Erythroblast (primary cell): ENCODE measurements at regions not wholly inside any gene's neighbourhood (a gene's known extent, or its start where the extent isn't known, plus 50 kb on each side); places are given as distances from the start of the nearest gene placed in this dataset.

Experiments used
- DNase-seq, 2 experiments: peaks; one replicate each; lab custom pipeline; 2025; lab: John Stamatoyannopoulos, UW
- GATA1 ChIP-seq: IDR thresholded peaks from 2 replicates; pipeline ENCODE4 v1.6.1; 2011; ENCODE audit warnings: low read depth, mild to moderate bottlenecking, control low read depth, low read length, moderate library complexity
- POLR2A ChIP-seq: IDR thresholded peaks from 2 replicates; pipeline ENCODE4 v1.6.1; 2011; ENCODE audit warnings: mild to moderate bottlenecking, low read length

DNA sequence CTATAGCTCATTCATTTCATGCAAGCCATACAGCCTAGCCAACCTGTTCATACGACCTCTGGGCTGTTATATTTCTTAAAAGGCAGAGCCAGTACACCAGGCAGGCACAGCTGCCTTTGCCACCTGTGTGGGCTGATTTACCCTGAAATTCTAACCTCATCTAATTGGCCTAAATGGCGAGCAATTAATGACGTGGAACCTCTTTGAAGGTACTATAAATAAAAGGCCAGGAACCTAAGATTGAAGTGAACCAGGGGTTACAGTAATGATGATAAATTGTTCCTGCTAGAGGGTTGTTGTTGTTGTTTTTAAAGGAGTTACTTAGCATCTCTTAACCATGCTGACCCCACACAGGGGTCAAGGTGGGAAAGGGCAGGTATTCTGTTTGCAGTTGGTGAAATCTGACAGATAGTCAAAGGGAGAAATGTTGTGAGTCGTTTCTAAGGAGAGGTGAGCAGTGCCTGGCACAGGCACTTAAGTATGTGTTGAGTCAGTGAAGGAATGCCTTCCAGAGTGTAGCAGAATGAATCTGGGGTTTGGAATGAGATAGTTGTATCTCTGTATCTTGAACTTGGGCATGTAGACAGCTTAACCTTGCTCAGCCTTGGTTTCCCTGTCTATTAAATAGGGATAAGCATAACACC lies 213.5 kb upstream of the NAV2 start:
- TF ChIP-seq POLR2A = no peak
- DNase-seq = no peak

DNA sequence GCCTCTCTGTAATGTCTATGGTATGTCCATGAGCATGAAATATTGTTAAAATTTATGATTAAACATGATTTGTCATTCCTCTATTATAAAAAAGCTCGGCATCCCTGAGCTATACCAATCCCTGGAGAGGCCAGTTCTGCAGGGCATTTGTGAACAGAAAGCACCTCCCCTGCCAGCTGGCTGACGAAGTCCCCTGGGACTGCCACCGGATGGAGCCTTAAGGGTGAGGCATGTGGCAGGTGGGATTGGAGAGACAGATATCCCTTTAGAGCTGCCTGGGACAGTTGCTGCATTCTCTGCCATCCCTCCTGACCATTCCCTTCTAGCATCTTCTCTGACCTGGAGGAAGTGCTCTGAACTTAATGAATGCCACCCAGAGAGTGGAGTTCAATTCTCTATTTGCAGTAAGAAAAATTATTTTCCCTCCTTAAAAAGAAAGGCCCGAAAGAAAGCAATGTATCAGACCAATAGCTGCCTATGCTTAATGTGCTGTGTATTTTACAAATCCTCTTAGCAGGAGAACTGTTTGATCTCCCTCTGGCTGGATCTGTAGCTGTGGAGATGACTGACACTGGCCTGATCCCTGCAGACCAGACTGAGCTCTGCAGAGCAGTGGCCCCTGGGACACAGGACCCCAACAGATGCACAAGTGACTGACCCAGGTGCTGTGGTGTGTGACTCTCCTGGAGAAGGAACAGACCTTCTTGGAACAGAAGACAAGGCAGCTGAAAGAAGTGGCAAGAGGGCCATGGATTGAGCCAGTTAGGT lies 219.0 kb upstream of the NAV2 start:
- TF ChIP-seq POLR2A = no peak
- TF ChIP-seq GATA1 = no peak
- no peak for DNase-seq

DNA sequence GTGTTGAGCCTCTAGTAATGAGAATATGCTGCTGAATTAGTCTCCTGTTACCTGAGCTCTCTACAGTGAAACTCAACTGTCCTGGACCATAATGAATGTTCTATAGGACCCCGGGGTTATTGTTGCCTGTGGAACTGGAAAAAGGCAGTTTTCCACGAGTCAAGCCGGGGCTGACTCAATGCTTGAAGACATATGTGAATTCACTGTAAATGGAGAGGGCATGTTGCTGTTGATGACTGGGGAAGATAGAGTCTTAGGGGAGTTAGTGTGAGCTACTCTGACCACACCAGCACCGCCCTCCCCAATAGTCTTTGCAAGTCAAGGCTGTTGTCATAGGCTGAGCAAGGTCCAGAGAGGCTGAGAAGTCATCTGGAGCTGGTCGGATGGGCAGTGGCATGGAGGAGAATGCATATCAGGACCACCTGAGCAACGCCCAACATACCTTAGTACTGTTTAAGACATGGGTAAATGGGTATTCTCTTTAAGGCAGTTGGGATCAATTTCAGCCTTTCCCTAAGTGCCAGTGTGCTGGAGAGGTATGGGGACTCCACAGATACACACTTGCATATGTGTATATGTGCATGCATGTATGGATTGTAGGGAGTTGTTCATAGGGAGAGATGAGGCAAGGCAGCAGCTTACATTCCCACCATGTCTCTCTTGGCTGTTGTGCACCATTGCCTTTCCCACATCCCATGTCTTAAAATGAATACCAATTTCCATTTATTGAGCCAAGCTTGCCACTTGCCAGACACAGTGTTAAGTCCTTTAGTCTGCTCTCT lies 230.1 kb upstream of the NAV2 start:
- no peak for DNase-seq
- no peak for TF ChIP-seq GATA1

DNA sequence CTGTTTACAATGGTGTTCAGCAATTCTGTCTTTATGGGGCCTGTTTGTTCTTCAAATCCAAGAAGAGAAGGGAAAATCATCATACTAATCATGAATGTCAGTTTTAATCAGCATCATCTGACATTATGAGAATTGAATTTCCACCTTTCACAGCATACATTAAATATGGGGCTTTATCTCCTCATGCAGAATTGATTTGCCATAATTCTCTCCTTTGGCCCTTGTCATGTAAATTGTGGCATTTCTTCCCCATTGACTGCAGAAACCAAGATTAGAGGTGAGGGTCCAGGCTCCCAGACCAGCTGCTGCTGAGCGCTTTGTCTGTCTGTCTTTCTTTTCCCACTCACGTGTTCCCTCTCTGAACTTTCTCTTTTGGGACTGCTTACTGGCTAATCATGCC lies 232.1 kb upstream of the NAV2 start:
- no peak for DNase-seq
- TF ChIP-seq POLR2A (no peak), GATA1 (no peak)

DNA sequence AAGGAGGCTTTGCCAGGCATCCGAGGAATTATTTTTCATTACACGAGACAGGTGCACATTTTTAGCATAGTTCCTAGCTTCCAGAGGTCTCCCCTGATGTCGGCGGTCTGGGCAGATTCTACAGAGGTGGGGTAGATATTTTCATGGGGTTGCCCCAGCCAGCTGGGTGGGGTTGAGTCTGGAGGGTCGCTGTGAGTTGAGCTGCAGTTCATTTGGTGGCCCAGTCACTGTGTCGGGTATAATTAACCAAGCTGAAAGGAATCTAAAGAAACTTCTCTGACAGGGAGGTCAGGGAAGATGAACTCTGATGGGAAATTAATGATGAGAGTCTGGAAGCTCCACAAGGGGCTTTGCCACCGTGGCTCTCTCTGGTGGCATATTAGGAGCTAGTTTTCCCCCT lies 233.7 kb upstream of the NAV2 start:
- TF ChIP-seq POLR2A = no peak
- TF ChIP-seq GATA1 = no peak
- DNase-seq = no peak

DNA sequence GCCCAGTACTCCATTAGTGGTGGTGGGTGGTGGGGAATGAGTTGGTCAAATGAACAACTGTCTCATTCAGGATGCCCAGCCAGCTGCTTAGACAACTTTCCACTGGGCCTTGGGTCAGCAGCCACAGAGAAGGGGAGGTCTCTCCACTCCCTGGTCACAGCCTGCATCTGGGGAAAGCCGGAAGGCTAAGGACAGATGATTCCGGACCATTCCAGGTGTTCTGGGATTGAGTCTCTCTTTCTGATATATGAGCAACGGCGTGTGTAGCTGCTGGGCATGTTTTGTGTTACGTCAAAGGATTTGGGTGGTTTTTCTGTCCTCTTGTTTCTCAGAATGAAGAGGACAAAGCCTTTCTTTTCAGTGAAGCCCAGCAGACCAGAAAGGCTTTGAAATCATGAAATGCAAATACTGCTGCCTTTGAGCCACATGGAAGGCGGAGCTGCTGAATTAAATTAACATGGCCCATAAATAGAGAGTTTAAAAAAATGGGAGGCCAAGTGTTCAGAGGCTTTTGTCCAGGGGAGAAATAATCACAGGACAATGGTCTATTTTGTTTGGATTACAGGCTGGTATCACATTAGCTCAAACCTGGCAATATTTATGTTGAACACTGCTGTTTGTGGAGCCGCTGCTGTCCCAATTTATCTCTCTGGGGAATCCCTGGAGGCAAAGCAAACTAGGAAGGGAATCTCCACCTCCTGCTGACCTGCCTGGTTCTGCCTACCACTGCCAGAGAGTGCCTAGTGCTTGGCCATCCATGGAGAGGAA lies 234.4 kb upstream of the E2F8 start:
- TF ChIP-seq GATA1 (no peak), POLR2A (no peak)
- no peak for DNase-seq

DNA sequence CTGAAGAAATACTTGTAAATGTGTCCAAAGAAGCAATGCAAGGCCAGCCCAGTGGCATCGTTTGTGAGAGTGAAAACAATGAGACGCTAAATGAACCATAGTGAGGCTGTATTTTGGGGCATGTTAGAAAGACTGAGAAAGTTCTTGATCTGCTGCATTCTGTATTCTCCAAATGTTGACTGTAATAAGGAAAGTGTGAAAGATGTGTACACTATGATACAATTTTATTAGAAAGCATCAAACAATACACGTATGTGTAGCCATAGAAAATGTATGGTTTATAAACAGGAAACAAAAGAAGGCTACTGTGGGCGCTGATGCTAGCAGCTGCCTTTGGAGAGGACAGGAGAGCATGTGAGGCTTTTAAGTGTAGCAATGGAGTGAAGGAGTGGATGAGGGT lies 233.5 kb upstream of the E2F8 start:
- TF ChIP-seq GATA1 = no peak
- TF ChIP-seq POLR2A = no peak
- DNase-seq = no peak

DNA sequence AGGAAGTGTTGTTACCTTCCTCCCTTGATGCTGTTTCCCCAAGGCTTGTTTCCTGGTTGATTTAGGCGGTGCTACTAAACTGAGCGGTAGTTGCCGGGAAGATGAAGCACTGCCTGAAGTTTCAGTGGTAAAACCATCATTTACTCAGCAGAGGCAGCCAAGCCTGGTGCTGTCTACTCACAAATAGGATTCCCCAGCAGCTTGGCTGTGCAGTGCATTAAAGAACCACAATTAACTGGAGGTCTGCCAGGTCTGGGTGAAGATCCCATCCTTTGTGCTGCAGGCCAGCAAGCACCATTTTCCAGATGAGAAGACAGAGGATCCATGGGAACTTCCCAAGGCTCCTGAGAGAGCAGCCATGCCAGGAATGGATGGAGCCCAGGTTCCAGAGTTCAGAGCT lies 231.9 kb upstream of the E2F8 start:
- TF ChIP-seq POLR2A = no peak
- TF ChIP-seq GATA1 = no peak
- DNase-seq = no peak

DNA sequence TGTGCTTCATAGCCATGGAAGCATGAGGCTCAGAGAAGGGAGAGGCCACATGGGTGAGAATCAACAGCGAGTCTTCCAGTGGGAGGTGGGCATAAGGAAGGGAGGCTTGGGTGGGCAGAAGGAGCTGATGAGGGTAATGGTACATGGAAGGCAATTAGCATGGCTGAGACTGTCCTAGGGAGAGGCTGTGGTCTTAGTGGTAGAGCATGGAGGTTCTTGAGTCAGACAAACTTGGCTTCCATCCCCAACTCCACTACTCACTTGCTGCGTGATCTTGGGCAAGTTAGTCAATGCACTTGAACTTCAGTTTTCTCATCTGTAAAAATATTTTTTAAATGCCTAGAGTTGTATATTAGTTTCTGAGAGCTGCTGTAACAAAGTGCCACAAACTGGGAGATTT lies 227.2 kb upstream of the E2F8 start:
- no peak for DNase-seq
- TF ChIP-seq POLR2A = no peak
- TF ChIP-seq GATA1 = no peak

DNA sequence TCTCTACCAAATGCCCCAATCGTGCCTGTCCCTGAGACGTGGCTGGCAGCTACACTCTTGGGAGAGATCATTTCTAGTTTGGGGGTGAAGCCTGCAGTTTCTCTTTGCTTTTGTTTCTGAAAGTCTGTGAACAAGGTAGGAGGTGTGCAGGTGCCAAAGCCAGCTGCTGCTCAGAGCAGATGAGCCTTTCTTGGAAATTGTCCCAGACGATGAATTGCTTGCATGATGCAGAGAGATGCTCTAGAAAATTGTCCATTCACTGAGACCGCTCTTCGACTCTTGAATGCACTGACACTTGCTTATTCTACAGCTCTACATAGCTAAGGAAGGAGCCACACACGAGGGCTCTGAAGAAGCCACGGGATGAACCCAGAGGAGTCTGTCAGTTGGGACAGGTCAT lies 225.6 kb upstream of the E2F8 start:
- no peak for DNase-seq
- no peak for TF ChIP-seq POLR2A

DNA sequence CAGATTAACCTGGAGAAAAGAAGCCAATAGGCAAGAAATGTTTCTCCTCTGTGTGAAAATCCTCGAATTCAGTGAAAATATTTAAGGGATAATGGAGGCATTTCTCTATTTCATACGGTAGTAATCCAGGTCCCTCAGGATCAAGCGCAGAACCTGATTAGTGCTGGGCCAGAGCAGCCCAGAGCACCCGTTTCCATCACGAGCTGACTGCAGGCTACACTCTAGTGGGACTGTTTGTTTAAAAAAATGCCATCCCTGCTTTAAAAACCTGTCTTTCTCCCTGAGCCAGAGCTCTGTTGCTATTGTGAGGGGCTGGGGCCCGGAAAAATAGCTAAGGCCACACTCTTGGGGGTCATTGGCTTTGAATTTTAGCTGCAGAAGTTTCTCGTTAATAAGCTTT lies 223.2 kb upstream of the E2F8 start:
- no peak for TF ChIP-seq GATA1
- no peak for TF ChIP-seq POLR2A

DNA sequence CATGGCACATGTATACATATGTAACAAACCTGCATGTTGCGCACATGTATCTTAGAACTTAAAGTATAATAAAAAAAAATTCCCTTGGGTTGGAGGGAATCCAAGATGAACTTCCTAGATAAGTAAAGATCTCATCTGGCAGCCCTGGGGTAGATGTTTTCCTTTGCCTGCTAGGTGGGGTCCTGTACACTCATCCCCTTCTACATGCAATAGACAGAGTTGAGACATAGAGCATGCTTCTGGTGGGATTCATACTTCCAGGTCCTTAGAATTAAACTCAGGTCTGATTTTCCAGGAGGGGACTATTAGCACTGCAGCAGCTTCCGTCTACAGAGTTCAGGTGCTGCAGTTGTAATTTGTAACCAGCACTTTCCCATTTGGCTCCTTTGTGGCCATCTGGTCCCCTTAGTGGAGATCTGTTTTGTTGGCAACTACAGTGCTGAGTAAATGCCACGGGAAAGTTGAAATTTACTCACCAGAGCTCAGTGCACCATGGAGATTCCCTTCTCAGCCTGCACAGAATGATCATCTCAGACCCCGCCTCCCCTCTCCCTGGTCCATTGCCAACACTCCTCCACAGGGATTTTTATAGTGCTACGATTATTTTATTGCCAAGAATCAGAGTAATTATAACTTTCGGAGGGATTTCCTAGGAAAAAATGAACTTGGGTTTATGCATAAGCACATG lies 220.1 kb upstream of the E2F8 start:
- no peak for DNase-seq
- no peak for TF ChIP-seq GATA1

More for the DNA sequence above, 223.2 kb upstream of the E2F8 start:
- DNase-seq = no peak

DNA sequence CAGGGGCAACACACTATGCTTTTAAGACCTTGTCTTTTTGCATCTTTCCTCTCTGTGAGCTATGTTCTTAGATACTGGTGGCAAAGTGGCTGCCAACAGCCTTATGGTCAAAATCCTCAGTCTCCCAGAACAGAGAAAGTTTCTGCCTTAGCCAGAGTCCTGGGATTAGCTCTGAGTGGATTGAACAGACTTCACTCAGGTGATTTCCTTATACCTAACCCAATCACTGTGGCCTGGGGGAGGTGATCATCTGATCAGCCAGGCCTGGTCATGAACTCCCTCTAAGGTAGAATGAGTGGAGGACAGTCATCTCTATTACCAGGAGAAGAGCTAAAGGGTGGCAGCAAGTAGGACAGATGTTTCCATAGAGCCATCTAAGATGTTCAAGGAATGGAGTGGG lies 218.5 kb upstream of the E2F8 start:
- DNase-seq = no peak
- TF ChIP-seq GATA1 (no peak), POLR2A (no peak)
